ENCODE measurements at regions not wholly inside any gene's neighbourhood (a gene's known extent, or its start where the extent isn't known, plus 50 kb on each side); places are given as distances from the start of the nearest gene placed in this dataset.

DNA sequence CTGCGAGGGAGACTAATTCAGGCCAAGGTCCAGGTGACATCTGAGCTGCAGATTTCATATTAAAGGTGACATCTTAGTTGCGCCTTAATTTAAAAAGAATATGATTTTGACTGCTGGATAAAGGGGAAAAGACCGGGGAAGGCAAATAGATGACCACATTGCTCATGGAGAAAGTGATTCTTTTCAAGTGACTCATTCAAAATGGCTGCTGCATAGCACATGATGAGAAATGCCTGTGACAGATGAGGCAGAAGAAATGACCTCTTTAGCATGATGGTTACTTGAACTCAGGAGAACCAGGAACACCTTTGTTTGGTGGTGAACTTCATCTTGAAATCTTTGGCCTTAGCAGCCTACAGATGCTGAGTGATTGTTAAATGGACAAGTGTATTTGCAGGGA, 385.8 kb upstream of the TRIB2 start:
- DNase-seq, result no peak

- no peak for DNase-seq
These were observed 385.0 kb upstream of the TRIB2 start for GRCh38 chr2:12331698-12332097.

GRCh38 chr2:12333293-12333692, 383.4 kb upstream of the TRIB2 start:
- no peak for DNase-seq

- DNase-seq, result no peak
These were observed 382.2 kb upstream of the TRIB2 start for GRCh38 chr2:12334412-12334966.

DNA sequence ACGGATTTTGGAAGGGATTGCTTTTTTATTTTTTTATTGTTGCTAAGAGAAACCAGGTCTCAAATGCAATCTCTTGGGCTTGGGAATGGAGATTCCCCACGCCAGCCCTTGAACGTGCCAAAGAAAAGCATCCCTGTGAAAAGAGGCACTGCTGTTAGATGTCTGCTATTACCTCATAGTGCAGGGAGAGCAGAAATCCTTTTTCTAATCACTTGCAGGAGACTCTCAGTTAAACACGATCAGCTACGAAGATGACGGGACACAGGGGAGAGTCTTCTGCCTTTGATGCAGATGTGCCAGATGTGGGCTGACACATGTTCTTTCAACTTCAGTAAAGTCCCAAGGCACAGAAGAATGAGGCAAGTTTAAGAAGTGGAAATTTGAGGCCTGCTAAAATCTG, 381.6 kb upstream of the TRIB2 start:
- DNase-seq, result no peak

DNA sequence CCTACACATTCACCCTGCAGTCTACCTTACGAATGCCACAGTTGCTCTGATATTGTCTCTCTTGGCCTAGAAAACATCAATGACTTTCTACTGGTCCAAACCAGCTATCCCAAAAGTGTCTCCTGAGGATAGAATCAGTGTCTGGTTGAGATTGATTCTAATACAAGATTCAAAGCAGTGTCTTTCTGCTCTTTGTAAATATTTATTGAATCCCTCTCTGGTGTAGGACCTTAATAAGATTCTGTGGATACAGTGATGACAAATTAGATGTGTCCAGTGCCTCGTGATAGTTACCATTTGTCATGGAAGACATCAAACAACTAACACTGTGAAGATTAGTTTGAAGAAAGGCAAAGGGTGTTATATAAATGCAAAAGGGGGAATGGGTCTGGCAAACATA, 380.7 kb upstream of the TRIB2 start:
- DNase-seq, result no peak

- DNase-seq, result no peak
These were observed 377.6 kb upstream of the TRIB2 start for GRCh38 chr2:12338946-12339697.

DNA sequence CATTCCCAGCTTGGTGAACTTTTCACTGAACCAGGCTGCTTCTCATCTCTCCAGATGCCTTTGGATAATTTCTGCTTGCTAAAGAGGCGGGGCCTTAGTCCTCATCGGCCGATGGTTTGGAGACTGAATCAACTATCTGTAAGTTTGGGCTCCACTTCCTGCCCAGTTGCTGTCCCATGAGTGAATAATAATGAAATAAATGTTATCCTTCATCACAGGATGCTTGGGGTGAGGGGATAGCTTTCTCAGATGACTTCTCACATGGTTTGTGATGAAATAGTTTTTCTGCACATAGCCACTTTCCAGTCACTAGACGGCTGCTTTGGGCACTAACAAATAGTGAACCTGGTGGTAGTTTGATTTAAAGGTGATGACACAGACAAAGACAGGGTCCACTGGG, 376.6 kb upstream of the TRIB2 start:
- no peak for DNase-seq

GRCh38 chr2:12341215-12341614, 375.5 kb upstream of the TRIB2 start:
- no peak for DNase-seq

- no peak for DNase-seq
These were observed 374.8 kb upstream of the TRIB2 start for GRCh38 chr2:12341920-12342319.

DNA sequence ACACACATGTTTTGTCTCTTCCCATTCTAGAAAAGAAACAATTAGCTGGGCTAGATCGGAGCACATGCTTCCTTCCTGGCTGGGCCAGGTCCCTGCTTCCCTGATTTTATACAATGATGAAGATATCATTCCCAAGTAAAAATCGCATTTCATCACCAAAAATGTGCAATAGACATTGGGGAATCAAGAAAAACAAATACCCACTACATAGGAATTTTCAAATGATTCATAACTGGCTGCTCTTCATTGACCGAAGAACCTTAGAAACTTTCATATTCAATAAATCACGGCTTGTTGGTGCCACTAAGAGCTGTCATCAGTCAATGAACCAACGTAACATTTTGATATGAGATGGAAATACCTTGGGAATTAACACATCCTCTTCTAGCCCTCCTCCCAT, 373.6 kb upstream of the TRIB2 start:
- no peak for DNase-seq

GRCh38 chr2:12347066-12347493, 369.7 kb upstream of the TRIB2 start:
- no peak for DNase-seq

DNA sequence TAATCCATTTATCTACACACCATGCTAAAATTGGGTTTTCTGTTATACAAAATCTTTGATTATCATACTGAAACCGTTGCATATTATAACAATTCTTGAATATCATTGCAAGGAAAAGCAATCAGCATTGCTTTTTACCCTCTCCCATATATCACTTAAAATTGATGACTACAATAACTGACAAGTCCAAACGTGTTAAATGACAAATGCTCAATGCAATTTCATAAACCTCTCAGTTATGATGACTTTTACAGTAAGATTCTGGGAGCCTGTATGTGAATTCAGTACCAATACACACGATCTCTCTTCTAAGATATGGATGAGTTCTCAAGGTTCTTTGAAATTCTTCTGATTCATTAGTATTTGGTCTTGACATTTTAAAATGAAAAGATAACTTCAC, 368.5 kb upstream of the TRIB2 start:
- no peak for DNase-seq

GRCh38 chr2:12350821-12351220, 365.9 kb upstream of the TRIB2 start:
- no peak for DNase-seq

DNA sequence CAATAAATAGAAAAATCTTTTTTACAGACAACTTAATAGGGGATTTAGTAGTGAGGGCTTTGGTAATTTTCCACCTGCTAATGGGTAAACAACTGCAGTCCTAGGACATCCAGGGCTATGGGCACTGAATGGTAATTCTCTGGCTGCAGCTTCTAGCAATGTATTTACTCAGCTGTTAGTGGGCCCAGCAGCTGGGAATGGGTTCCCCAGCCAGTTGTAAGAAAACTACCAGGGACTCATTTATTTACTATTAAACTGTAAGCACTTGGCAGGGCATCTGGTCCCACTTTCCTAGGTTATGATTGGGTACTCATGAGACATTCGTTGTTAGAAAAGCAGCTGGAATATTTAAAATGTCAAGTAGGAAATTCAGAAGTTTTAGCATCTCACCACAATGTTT, 363.8 kb upstream of the TRIB2 start:
- DNase-seq, result no peak

GRCh38 chr2:12361506-12361905, 355.2 kb upstream of the TRIB2 start:
- no peak for DNase-seq

DNA sequence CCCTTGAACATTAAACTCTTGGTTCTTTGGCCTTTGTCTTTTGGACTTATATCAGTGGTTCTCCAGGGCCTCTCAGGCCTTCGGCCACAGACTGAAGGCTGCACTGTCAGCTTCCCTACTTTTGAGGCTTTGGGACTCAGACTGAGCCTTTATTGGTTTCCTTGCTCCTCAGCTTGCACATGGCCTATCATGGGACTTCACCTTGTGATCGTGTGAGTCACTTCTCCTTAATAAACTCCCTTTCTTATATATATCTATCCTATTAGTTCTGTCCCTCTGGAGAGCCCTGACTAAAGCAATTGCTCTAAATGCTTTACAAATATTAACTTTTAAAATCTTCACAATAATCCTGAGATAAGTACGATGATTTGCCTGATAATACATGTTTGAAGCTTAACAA, 353.6 kb upstream of the TRIB2 start:
- no peak for DNase-seq

GRCh38 chr2:12363569-12363968, 353.2 kb upstream of the TRIB2 start:
- no peak for DNase-seq

DNA sequence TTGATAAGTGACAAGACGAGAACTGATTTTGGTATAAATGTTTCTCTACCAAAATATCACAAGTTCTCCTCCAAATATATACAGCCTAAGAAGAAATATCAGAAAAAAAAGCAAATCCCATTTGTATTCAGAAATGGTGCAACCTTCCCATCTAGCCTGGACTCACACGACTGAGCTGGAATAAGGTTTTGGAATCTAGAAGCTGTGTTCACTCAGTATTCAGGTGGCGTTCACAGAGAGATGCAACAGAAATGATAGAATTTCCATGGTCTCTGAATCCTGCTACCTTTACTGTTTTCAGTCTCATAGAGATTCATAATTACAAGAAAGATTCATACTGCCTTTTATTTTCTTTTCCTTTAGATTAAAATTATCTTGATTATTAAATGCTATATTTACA, 347.2 kb upstream of the TRIB2 start:
- no peak for DNase-seq

GRCh38 chr2:12376025-12376424, 340.7 kb upstream of the TRIB2 start:
- DNase-seq, result no peak

GRCh38 chr2:12379143-12379542, 337.6 kb upstream of the TRIB2 start:
- no peak for DNase-seq

DNA sequence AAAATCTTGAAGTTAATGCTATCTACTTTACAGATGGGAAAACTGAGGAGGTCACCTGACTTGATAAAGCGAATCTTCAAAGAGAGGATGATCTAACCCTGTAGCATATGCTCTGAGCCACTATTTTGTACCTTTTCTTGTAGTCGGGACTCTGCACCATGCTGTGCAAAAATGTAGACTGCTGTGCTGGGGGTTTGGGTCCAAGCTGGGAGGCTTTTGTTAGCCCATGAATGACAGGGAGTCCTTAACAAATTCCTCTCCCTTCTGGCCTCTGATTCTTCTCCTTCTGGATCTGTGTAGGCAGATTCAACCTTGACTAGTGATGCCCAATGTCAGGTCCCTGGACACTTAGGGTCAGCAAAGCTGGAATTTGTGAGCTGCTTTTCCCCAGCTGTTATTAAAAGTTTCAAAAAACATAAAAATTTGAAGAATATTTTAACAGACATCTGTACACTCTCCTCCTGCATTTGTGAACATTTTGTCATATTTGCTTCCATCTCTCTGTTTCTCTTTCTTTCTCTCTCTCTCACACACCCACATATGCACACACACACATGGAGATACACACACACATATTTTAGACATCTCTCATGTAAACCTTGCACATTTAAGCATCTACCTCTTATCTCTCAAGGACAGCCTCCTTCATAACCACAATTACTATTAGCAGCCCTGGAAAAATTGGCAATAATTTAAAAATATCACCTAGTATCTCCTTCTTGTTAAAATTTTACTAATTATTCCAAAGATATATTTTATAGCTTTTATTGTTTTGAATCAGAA, 335.0 kb upstream of the TRIB2 start:
- no peak for DNase-seq

DNA sequence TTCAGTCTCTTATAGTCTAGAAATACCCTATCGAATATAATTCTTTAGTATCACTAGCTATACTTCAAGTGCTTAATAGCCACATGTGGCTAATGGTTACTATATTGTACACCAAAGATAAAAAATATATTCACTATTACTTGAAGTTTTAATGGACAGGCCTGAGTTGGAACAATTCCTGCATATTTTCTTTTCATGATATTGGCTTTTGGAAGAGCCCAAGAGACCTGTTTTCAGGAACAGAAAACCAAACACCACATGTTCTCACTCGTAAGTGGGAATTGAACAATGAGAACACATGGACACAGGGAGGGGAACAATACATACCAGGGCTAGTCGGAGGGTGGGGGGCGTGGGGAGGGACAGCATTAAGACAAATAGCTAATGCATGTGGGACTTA, 334.4 kb upstream of the TRIB2 start:
- no peak for DNase-seq

GRCh38 chr2:12389344-12390045, 327.2 kb upstream of the TRIB2 start:
- DNase-seq, result no peak
